ENCODE measurements at regions not wholly inside any gene's neighbourhood (a gene's known extent, or its start where the extent isn't known, plus 50 kb on each side); places are given as distances from the start of the nearest gene placed in this dataset.

DNA sequence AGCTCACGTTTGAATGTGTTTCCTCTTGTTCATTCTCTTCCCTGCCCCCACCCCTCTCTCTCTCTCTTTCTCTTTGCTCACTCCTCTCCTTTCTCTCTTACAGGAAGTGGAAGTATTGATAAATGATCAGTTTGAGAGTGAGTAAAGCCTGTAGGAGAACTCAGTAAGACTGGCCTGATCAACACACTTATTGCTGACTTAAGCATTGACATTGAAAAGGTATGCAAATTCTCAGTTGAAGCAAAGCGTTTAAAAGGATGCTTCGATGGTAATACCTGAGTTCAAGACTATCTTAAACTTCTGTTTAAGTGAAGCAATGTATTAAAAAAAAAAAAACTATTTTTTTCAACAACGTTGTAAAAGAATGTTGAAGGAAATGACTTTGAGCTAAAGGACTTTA, 115.7 kb upstream of the DDX18 start:
- no peak overlapping the region for H3K4me3 ChIP-seq (replicated peaks in 1 of 2; ENCODE audit: low read depth in 1 of 2, low read length in 2 of 2)
- H3K27ac ChIP-seq (ENCODE audit: low read depth, low read length) = no peak overlapping the region
- no peaks in the 10 kb centered on the region for H3K4me1 ChIP-seq (ENCODE audit: control insufficient read depth in 1 of 2, insufficient read depth in 2 of 2, low read length in 2 of 2)
- ChIA-PET POLR2A (no interaction called here), RAD21 (ENCODE audit: low non-redundant PET in 1 of 2, low total read pairs in 2 of 2, uncharacterized antibody in 2 of 2, unreplicated experiment in 2 of 2) (no interaction called here), CTCF (no interaction called here)
- H3K9me2 ChIP-seq (ENCODE audit: insufficient read depth) = no peaks in the 10 kb centered on the region
- no peak overlapping the region for H3K4me2 ChIP-seq (ENCODE audit: low read length)
- ATAC-seq (no peak), DNase-seq (ENCODE audit: low read depth, low spot score) (no peak)
- no peaks in the 10 kb centered on the region for H3K9me3 ChIP-seq (ENCODE audit: control insufficient read depth in 1 of 2, insufficient read depth in 1 of 2, low read depth in 1 of 2, low read length in 2 of 2)
- intact Hi-C loops (cut with micrococcal nuclease) = loop anchor here (1.0 kb wide), 1 partner anchor 43 kb away; no protein-coding TSS in a partner anchor
- no peaks in the 10 kb centered on the region for H3K79me2 ChIP-seq (ENCODE audit: insufficient read depth, low read length)
- TF ChIP-seq EGR1 (IDR thresholded peaks at IDR 0.05; ENCODE audit: low read depth) = no peak
- TF ChIP-seq ZFX (IDR thresholded peaks at IDR 0.05) = no peak
- TF ChIP-seq CBX3 (IDR thresholded peaks at IDR 0.05; ENCODE audit: low read depth) = no peak
- no peak for TF ChIP-seq POLR2AphosphoS5 (IDR thresholded peaks at IDR 0.05; ENCODE audit: low read depth, low read length)
- TF ChIP-seq POLR2A (IDR thresholded peaks at IDR 0.05; ENCODE audit: borderline replicate concordance, extremely low read depth, insufficient read depth, insufficient read length) = no peak
- TF ChIP-seq EZH2 (IDR thresholded peaks at IDR 0.05) = no peak
- TF ChIP-seq, protein P1, sequence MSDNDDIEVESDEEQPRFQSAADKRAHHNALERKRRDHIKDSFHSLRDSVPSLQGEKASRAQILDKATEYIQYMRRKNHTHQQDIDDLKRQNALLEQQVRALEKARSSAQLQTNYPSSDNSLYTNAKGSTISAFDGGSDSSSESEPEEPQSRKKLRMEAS (IDR thresholded peaks at IDR 0.05) = no peak
- TF ChIP-seq YY1 (IDR thresholded peaks at IDR 0.05; ENCODE audit: extremely low read depth, insufficient replicate concordance, low read depth, low read length) = no peak
- TF ChIP-seq, protein P2, sequence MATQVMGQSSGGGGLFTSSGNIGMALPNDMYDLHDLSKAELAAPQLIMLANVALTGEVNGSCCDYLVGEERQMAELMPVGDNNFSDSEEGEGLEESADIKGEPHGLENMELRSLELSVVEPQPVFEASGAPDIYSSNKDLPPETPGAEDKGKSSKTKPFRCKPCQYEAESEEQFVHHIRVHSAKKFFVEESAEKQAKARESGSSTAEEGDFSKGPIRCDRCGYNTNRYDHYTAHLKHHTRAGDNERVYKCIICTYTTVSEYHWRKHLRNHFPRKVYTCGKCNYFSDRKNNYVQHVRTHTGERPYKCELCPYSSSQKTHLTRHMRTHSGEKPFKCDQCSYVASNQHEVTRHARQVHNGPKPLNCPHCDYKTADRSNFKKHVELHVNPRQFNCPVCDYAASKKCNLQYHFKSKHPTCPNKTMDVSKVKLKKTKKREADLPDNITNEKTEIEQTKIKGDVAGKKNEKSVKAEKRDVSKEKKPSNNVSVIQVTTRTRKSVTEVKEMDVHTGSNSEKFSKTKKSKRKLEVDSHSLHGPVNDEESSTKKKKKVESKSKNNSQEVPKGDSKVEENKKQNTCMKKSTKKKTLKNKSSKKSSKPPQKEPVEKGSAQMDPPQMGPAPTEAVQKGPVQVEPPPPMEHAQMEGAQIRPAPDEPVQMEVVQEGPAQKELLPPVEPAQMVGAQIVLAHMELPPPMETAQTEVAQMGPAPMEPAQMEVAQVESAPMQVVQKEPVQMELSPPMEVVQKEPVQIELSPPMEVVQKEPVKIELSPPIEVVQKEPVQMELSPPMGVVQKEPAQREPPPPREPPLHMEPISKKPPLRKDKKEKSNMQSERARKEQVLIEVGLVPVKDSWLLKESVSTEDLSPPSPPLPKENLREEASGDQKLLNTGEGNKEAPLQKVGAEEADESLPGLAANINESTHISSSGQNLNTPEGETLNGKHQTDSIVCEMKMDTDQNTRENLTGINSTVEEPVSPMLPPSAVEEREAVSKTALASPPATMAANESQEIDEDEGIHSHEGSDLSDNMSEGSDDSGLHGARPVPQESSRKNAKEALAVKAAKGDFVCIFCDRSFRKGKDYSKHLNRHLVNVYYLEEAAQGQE (IDR thresholded peaks at IDR 0.05; ENCODE audit: low read depth) = no peak
- no peak for TF ChIP-seq JUND (IDR thresholded peaks at IDR 0.05)
- TF ChIP-seq RAD21 (IDR thresholded peaks at IDR 0.05; ENCODE audit: low read depth) = no peak
- TF ChIP-seq, protein P3, sequence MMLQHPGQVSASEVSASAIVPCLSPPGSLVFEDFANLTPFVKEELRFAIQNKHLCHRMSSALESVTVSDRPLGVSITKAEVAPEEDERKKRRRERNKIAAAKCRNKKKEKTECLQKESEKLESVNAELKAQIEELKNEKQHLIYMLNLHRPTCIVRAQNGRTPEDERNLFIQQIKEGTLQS (IDR thresholded peaks at IDR 0.05) = no peak
- TF ChIP-seq, protein P4, sequence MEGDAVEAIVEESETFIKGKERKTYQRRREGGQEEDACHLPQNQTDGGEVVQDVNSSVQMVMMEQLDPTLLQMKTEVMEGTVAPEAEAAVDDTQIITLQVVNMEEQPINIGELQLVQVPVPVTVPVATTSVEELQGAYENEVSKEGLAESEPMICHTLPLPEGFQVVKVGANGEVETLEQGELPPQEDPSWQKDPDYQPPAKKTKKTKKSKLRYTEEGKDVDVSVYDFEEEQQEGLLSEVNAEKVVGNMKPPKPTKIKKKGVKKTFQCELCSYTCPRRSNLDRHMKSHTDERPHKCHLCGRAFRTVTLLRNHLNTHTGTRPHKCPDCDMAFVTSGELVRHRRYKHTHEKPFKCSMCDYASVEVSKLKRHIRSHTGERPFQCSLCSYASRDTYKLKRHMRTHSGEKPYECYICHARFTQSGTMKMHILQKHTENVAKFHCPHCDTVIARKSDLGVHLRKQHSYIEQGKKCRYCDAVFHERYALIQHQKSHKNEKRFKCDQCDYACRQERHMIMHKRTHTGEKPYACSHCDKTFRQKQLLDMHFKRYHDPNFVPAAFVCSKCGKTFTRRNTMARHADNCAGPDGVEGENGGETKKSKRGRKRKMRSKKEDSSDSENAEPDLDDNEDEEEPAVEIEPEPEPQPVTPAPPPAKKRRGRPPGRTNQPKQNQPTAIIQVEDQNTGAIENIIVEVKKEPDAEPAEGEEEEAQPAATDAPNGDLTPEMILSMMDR (IDR thresholded peaks at IDR 0.05 in 2 of 3, conservative IDR thresholded peaks at IDR 0.05 in 1 of 3; ENCODE audit: borderline replicate concordance in 1 of 3, insufficient read depth in 1 of 3, low read depth in 2 of 3, low read length in 2 of 3) = no peak
- H2AFZ ChIP-seq (ENCODE audit: low read depth, low read length, poor library complexity, severe bottlenecking) = no peak overlapping the region
- H4K20me1 ChIP-seq (ENCODE audit: insufficient read depth) = no peaks in the 10 kb centered on the region
- no peaks in the 10 kb centered on the region for H3K36me3 ChIP-seq (ENCODE audit: control insufficient read depth in 1 of 2, insufficient read depth in 2 of 2, low read length in 2 of 2)
- no TSS peak for BruUV-seq (replicated peaks)
- no peak overlapping the region for H3K9ac ChIP-seq (ENCODE audit: low read length)
- no peaks in the 10 kb centered on the region; the same call in 1 of the 2 replicates for H3K27me3 ChIP-seq (ENCODE audit: insufficient read depth, low read length)
